DMS53 (cell line): ENCODE measurements at regions not wholly inside any gene's neighbourhood (a gene's known extent, or its start where the extent isn't known, plus 50 kb on each side); places are given as distances from the start of the nearest gene placed in this dataset.
"Not testable (repeated sequence)": the region's sequence is repeated elsewhere in the genome, so short reads cannot be mapped to it uniquely, and the experiment has no call there.

Source experiments
- DNase-seq: peaks from one replicate; lab custom pipeline; 2025; lab: John Stamatoyannopoulos, UW

GRCh38 chr5:27969157-27969556, 930.8 kb upstream of the CDH9 start:
- DNase-seq, result no peak

DNA sequence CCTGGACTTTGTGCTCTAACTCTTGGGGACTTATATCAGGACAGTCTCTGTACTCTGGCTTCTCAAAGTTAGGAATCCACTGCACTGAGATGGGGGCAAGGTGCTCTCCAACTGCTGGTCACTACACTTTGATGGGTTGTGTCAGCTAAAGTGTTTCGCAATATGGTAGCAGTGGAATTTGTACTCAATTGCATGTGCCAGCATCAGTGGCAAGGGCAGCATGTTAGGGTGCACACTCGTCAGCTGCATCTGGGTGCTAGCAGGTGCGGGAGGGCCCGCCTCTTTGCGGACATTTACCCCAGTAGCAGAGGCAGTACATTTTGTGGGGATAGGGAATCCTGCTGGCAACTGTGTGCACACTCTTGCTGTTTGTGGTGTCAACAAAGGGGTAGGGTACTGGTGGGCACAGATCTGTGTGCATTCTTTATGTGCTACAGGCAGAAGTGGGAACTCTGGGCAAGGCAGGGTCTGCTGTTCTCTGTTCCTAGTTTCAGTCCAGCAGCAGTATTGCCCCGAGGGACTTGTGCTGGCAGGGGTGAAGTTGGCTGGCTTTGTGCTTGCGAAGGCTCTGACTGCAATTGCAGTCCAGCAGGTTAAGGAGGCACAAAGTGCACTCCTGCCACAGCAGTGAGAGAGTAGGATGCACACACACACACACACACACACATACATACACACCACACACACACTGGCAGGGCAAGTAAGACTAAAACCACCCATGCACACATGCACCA, 924.8 kb upstream of the CDH9 start:
- no peak for DNase-seq

- no peak for DNase-seq
Measured at GRCh38 chr5:27962198-27962597, 923.8 kb upstream of the CDH9 start.

DNA sequence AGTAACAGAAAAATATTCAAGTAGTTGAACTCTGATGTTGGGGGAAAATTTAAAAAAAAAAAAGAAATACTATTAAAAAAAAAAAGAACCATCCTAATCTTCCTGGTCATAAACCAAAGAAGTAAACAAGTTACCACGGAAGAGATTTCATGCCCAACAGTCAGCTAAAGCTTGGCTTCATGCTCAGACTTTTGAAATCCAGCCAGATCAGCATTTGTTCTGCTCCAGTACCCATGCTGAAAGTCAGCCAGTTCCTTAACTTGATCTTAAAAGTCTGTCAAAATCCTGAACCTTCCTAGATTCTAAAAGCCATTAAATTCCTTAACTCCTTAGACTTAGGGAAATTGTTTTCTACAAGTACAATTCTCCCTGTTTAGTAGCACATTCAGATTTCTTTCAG, 908.7 kb upstream of the CDH9 start:
- no peak for DNase-seq

- DNase-seq, result no peak
Measured at GRCh38 chr5:27944471-27944870, 906.1 kb upstream of the CDH9 start.

- no peak for DNase-seq
Measured at GRCh38 chr5:27938989-27939388, 900.6 kb upstream of the CDH9 start.

GRCh38 chr5:27928060-27928459, 889.7 kb upstream of the CDH9 start:
- no peak for DNase-seq

- peak; percentile 85 for DNase-seq
Measured at GRCh38 chr5:27911216-27911615, 872.8 kb upstream of the CDH9 start.

GRCh38 chr5:27908341-27908740, 870.0 kb upstream of the CDH9 start:
- DNase-seq, result no peak

DNA sequence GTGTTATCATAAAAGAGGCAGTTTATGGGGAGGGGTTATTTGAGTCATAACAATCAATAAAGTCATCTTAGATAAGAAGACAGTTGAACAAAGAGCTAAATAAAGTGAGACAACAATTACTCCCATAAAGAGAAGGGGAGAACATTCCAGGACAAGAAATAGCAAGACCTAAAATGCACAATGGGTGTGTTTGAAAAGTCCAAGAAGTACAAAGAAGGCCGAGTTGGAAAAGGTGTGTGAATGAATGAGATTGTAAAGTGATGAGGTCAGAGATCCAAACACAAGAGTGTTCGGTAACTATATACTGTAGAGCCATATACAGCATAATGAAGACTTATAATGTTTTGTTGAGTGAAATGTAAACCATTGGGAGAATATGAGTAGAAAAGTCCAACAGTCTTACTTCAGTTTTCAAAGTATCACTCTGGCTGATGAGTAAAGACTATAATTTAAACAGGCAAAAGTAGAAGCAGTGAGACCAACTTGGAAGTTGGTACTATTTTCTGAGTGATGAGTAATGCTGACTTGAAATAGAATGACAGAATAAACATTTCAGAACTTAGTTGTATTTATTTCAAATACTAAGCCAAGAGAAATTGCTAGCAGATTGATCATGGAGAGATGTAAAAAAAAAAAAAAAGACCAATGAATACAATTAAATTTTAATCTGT, 868.7 kb upstream of the CDH9 start:
- peak; percentile 45 for DNase-seq

GRCh38 chr5:27906481-27906880, 868.1 kb upstream of the CDH9 start:
- no peak for DNase-seq

GRCh38 chr5:27900761-27901160, 862.4 kb upstream of the CDH9 start:
- DNase-seq, result no peak

- DNase-seq, result no peak
Measured at GRCh38 chr5:27876071-27876470, 837.7 kb upstream of the CDH9 start.

DNA sequence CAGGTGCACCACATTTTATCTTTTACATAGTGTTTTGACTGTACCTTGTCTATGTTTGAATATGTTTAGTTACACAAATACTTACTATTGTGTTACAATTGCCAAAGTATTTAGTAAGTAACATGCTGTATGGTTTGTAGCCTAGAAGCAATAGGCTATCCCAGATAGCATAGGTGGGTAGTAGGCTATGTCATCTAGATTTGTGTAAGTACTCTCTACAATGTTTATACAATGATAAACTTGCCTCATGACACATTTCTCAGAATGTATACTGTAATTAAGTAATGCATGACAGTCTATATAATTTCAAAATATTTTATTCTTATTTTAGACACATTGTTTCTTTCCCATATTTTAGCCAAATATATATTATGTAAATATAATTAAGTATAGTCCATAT, 836.8 kb upstream of the CDH9 start:
- peak; percentile 31 for DNase-seq

DNA sequence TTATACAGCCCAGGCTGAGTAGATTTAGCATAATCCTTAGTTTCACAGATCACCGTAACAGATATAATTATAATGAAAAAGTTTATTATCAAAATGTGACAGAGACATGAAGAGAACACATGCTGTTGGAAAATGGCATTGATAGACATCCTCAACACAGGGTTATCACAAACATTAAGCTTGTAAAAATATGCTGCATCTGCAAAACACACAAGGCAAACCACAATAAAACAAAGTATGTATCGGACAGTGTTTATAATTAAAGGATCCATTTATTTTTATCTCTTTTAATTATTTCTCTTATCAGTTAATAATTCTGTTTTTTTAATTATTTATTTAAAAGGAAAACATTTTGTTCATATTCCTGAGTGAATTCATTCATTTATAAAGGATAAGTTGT, 829.9 kb upstream of the CDH9 start:
- no peak for DNase-seq

DNA sequence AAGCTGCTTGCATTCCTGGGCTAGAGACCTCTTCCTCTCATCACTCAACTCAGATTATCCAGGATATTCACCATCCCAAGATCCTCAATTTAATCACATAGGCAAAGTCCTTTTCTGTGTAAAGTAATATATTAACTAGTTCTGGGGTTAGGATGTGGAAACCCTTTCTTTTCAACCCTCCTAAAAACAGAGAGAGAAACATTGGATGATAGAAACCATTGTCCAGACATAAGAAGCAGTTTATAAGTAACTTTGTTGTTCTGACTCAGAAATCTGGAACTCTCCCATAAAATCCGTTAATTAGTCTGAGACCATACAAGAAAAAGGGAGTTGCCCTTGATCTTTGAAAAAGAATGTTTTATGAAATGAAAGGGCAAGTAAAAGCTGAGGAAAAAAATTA, 817.1 kb upstream of the CDH9 start:
- no peak for DNase-seq

GRCh38 chr5:27854243-27854852, 816.0 kb upstream of the CDH9 start:
- DNase-seq, result no peak

DNA sequence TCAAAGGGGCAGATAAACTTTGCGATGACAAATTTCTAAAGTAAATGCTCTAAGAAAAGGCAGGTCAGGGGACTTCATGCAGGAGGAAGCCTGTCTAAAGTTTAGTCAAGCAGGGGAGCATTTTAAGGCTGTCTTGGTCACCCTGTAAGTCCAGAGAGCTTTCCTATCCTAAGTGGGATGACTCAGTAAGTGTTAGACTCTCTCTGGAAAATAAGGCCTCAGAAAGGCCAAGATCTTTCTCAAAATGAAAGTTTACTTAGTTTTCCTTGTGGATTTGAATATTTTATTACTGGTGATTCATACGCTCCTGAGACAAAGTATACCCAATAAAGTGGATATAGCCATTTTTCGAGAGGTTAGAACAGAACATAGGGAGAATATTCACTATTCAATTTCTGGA, 806.9 kb upstream of the CDH9 start:
- no peak for DNase-seq

- not testable (repeated sequence) for DNase-seq
Measured at GRCh38 chr5:27836704-27837103, 798.3 kb upstream of the CDH9 start.

DNA sequence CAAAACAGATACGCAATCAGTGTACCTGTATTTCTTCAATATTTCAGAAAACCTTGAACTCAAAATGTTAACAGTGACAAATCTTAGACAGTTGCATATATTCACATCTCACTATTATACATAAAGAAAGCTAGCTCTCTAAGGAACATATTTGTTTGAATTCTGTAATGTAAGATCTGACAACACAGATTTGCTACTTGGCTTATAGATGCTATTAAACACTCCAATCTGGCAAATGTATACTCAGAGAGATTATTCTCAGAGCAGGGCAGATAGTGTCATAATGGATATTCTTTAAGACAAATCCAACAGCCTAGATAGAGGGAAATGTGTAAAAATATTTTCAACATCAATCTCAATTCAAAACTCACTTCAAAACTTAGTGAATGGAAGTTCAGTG, 794.5 kb upstream of the CDH9 start:
- no peak for DNase-seq

- no peak for DNase-seq
Measured at GRCh38 chr5:27830546-27830945, 792.2 kb upstream of the CDH9 start.

- no peak for DNase-seq
Measured at GRCh38 chr5:27821681-27822080, 783.3 kb upstream of the CDH9 start.

DNA sequence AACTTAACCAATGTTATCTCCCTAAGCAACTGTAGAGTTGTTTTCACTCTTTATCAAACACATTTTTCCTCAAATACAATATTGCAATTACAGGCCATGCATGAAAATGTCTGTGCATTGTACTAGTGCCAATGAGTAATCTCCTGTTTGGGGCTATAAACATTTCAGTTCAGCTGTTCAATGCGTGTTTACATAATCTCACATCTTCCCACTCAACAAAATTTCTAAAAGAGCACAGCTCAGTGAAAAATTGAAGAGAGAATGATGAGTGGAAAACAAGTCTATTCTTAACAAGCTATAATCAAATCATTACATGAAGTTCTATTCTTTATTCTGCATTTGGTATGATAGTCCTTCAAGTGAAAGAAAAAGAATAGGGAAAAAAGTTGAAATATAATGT, 780.5 kb upstream of the CDH9 start:
- DNase-seq, result peak; percentile 64
